H1 (cell line): ENCODE measurements at regions not wholly inside any gene's neighbourhood (a gene's known extent, or its start where the extent isn't known, plus 50 kb on each side); places are given as distances from the start of the nearest gene placed in this dataset.

Source experiments
- CTCF ChIA-PET: fragments of 300-600 bp; sonication (Branson Sonifier 250); formaldehyde crosslinking; loops from one replicate; lab custom pipeline; 2021; ENCODE audit not compliant: partially characterized antibody; lab: Charles Lee
- POLR2A ChIA-PET: fragments of 300-600 bp; sonication (Branson Sonifier 250); formaldehyde crosslinking; loops from one replicate; lab custom pipeline; 2021; ENCODE audit warnings: inconsistent platforms; ENCODE audit not compliant: partially characterized antibody; lab: Charles Lee
- DNase-seq, 2 experiments: peaks; one replicate each; pipeline versions ENCODE4 v3.0.0 to v3.0.0-alpha.2; 2010 to 2022; ENCODE audit warnings: low spot score in 2 of 2, low read depth in 1 of 2, mixed read lengths in 1 of 2
- FAIRE-seq: peaks from 2 replicates; lab custom pipeline; 2011; peaks lifted over from hg19 to GRCh38; lab: Jason Lieb, UNC
- H2AFZ ChIP-seq: 2 replicates; pipeline ENCODE4 v1.8.1; 2012; ENCODE audit warnings: low read length, inconsistent platforms
- H2AK5ac ChIP-seq: 2 replicates; pipeline ENCODE4 v1.6.1; 2013; ENCODE audit warnings: low read depth, low read length
- H2BK120ac ChIP-seq: replicated peaks from 2 replicates; pipeline ENCODE3; 2013; ENCODE audit warnings: low read depth, low read length, inconsistent platforms
- H2BK12ac ChIP-seq: 2 replicates; pipeline ENCODE4 v1.6.1; 2013; ENCODE audit warnings: low read depth, low read length
- H2BK15ac ChIP-seq: 2 replicates; pipeline ENCODE4 v1.6.1; 2013; ENCODE audit warnings: low read length
- H2BK20ac ChIP-seq: 2 replicates; pipeline ENCODE4 v1.6.1; 2013; ENCODE audit warnings: low read length
- H2BK5ac ChIP-seq: 2 replicates; pipeline ENCODE4 v1.6.1; 2013; ENCODE audit warnings: low read depth, low read length
- H3K14ac ChIP-seq: 2 replicates; pipeline ENCODE4 v1.6.1; 2013; ENCODE audit warnings: inconsistent platforms; ENCODE audit not compliant: insufficient read length
- H3K18ac ChIP-seq: 2 replicates; pipeline ENCODE4 v1.6.1; 2013; ENCODE audit warnings: low read length; ENCODE audit errors: extremely low read depth
- H3K23ac ChIP-seq: 2 replicates; pipeline ENCODE4 v1.6.1; 2013; ENCODE audit warnings: inconsistent platforms; ENCODE audit not compliant: insufficient read length
- H3K23me2 ChIP-seq: 2 replicates; pipeline ENCODE4 v1.6.1; 2013; ENCODE audit warnings: low read depth, low read length
- H3K27ac ChIP-seq: 2 replicates; pipeline ENCODE4 v1.6.1; 2011; ENCODE audit warnings: low read depth, low read length, inconsistent platforms
- H3K27me3 ChIP-seq, 4 experiments: replicated peaks in 1 of 4; 1 replicate in 1 of 4; 2 replicates in 3 of 4; pipeline versions ENCODE4 v1.6.1 to v1.8.1; 2011 to 2013; ENCODE audit warnings: low read length in 3 of 4, mild to moderate bottlenecking in 3 of 4, inconsistent platforms in 2 of 4, mixed read lengths in 2 of 4, moderate library complexity in 1 of 4; ENCODE audit not compliant: control insufficient read depth in 3 of 4, insufficient read depth in 3 of 4; ENCODE audit errors: extremely low read depth in 1 of 4
- H3K36me3 ChIP-seq, 4 experiments: 2 replicates each; pipeline versions ENCODE4 v1.6.1 to v1.8.1; 2011 to 2013; ENCODE audit warnings: mild to moderate bottlenecking in 4 of 4, low read length in 3 of 4, moderate library complexity in 2 of 4, control low read depth in 1 of 4, inconsistent platforms in 1 of 4; ENCODE audit not compliant: insufficient read depth in 4 of 4, control insufficient read depth in 2 of 4
- H3K4ac ChIP-seq: replicated peaks from 2 replicates; pipeline ENCODE3; 2013; ENCODE audit warnings: low read length, low read depth, mixed read lengths, inconsistent platforms; ENCODE audit not compliant: insufficient read length
- H3K4me1 ChIP-seq, 4 experiments: replicated peaks in 1 of 4; 1 replicate in 1 of 4; 2 replicates in 3 of 4; pipeline versions ENCODE4 v1.6.1 to v1.8.1; 2011 to 2013; ENCODE audit warnings: low read length in 3 of 4, inconsistent platforms in 2 of 4, mixed read lengths in 1 of 4; ENCODE audit not compliant: insufficient read depth in 4 of 4, control insufficient read depth in 3 of 4
- H3K4me2 ChIP-seq, 2 experiments: 2 replicates each; pipeline versions ENCODE4 v1.6.1 to v1.8.1; 2011 to 2013; ENCODE audit warnings: low read depth in 2 of 2, low read length in 2 of 2, control low read depth in 1 of 2, inconsistent platforms in 1 of 2, mild to moderate bottlenecking in 1 of 2; ENCODE audit not compliant: insufficient read depth in 1 of 2
- H3K4me3 ChIP-seq, 4 experiments: fragments of 200-600, 300-600 bp in 1 of 4; sonication (generic), shearing (Covaris generic), sonication (Bioruptor Twin) in 1 of 4; 2 replicates each; pipeline versions ENCODE4 v1.5.1 to v1.8.1; 2011 to 2016; ENCODE audit warnings: low read length in 4 of 4, low read depth in 3 of 4, control low read depth in 2 of 4, inconsistent platforms in 2 of 4, mild to moderate bottlenecking in 2 of 4, mixed read lengths in 1 of 4, moderate library complexity in 1 of 4; ENCODE audit not compliant: insufficient read depth in 2 of 4; ENCODE audit errors: extremely low read depth in 1 of 4
- H3K56ac ChIP-seq: replicated peaks from 2 replicates; pipeline ENCODE3; 2013; ENCODE audit warnings: low read depth, mild to moderate bottlenecking, mixed read lengths, low read length, inconsistent platforms; ENCODE audit not compliant: insufficient read length
- H3K79me1 ChIP-seq: 2 replicates; pipeline ENCODE4 v1.6.1; 2013; ENCODE audit warnings: low read depth, low read length, control low read depth
- H3K79me2 ChIP-seq, 2 experiments: 2 replicates each; pipeline versions ENCODE4 v1.6.1 to v1.8.1; 2012 to 2013; ENCODE audit warnings: low read length in 2 of 2, mild to moderate bottlenecking in 2 of 2, inconsistent platforms in 1 of 2; ENCODE audit not compliant: insufficient read depth in 2 of 2, control insufficient read depth in 1 of 2
- H3K9ac ChIP-seq, 4 experiments: replicated peaks in 1 of 4; 1 replicate in 1 of 4; 2 replicates in 3 of 4; pipeline versions ENCODE4 v1.6.1 to v1.8.1; 2011 to 2013; ENCODE audit warnings: low read depth in 3 of 4, low read length in 3 of 4, control low read depth in 2 of 4, mild to moderate bottlenecking in 2 of 4, moderate library complexity in 2 of 4, inconsistent platforms in 1 of 4; ENCODE audit errors: extremely low read depth in 1 of 4
- H3K9me3 ChIP-seq, 2 experiments: 2 replicates each; pipeline versions ENCODE4 v1.6.1 to v1.8.1; 2012 to 2013; ENCODE audit warnings: mild to moderate bottlenecking in 2 of 2, moderate library complexity in 2 of 2, control low read depth in 1 of 2, inconsistent platforms in 1 of 2, low read depth in 1 of 2, low read length in 1 of 2, mixed read lengths in 1 of 2; ENCODE audit not compliant: insufficient read depth in 2 of 2
- H4K20me1 ChIP-seq, 2 experiments: replicated peaks in 1 of 2; 2 replicates each; pipeline versions ENCODE3 to v1.8.1; 2011 to 2013; ENCODE audit warnings: inconsistent platforms in 2 of 2, low read length in 2 of 2, mild to moderate bottlenecking in 1 of 2; ENCODE audit not compliant: insufficient read depth in 2 of 2, control insufficient read depth in 1 of 2
- H4K5ac ChIP-seq: 2 replicates; pipeline ENCODE4 v1.6.1; 2013; ENCODE audit warnings: low read length, low read depth, mixed read lengths, inconsistent platforms; ENCODE audit not compliant: insufficient read length
- H4K8ac ChIP-seq: 2 replicates; pipeline ENCODE4 v1.8.0; 2013; ENCODE audit warnings: mild to moderate bottlenecking, moderate library complexity, low read length, inconsistent platforms; ENCODE audit not compliant: insufficient read depth; ENCODE audit errors: extremely low read depth
- H4K91ac ChIP-seq: replicated peaks from 2 replicates; pipeline ENCODE3; 2013; ENCODE audit warnings: low read length, mixed read lengths, inconsistent platforms; ENCODE audit not compliant: insufficient read length
- HDAC6 ChIP-seq: IDR thresholded peaks from one replicate; pipeline ENCODE4 v1.7.1; 2012; ENCODE audit warnings: low read depth, mild to moderate bottlenecking, inconsistent platforms, low read length, moderate library complexity

DNA sequence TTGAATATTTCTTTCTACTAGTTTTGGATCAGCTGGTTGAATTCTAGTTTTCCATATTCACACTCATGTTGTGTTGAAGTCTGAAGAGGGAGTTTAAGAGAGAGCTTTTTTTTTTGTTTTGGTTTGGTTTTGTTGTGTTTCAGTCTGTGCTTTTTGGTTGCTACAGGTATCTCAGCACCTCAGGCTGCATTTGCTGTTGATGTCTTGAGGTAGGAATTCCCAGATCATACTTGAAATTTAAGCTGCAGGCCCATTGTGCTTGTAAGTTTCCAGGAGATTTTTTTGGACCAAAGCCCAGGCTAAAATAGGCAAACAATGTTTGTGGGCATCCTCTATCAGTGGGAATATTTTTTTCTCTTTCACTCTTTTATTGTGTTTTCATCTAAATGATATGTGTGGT, 190.2 kb upstream of the AGA start:
- POLR2A ChIA-PET: no interaction called here
- H3K27me3 ChIP-seq: peaks cover 0 to 1% (median 0%) of the 10 kb centered on the region in 4 experiments; a peak in 1 of 7 replicates
- no peak overlapping the region for H3K18ac ChIP-seq
- H2AK5ac ChIP-seq: no peak overlapping the region
- H3K36me3 ChIP-seq: no peaks in the 10 kb centered on the region
- no peak overlapping the region for H2AFZ ChIP-seq
- H3K14ac ChIP-seq: no peak overlapping the region
- H3K56ac ChIP-seq: no peak overlapping the region
- no peak overlapping the region for H4K91ac ChIP-seq
- no peaks in the 10 kb centered on the region for H3K9me3 ChIP-seq
- CTCF ChIA-PET: no interaction called here
- H3K4me1 ChIP-seq: no peaks in the 10 kb centered on the region
- no peak for FAIRE-seq
- no peak overlapping the region for H4K8ac ChIP-seq
- H3K4ac ChIP-seq: no peak overlapping the region
- no peak for DNase-seq
- H4K5ac ChIP-seq: no peak overlapping the region
- no peak overlapping the region for H3K4me3 ChIP-seq
- no peak overlapping the region for H2BK120ac ChIP-seq
- H2BK5ac ChIP-seq: no peak overlapping the region
- H3K23ac ChIP-seq: no peak overlapping the region
- H4K20me1 ChIP-seq: no peaks in the 10 kb centered on the region
- no peak overlapping the region for H2BK12ac ChIP-seq
- no peak for TF ChIP-seq HDAC6
- TF ChIP-seq, all 59 proteins: peak for 0
- Histone ChIP-seq H2BK15ac (no peak overlapping the region), H3K23me2 (no peaks in the 10 kb centered on the region), H3K79me2 (no peaks in the 10 kb centered on the region), H3K27ac (no peak overlapping the region), H2BK20ac (no peak overlapping the region), H3K9ac (no peak overlapping the region), H3K79me1 (no peaks in the 10 kb centered on the region), H3K4me2 (no peak overlapping the region)
